ENCODE measurements at regions not wholly inside any gene's neighbourhood (a gene's known extent, or its start where the extent isn't known, plus 50 kb on each side); places are given as distances from the start of the nearest gene placed in this dataset.

DNA sequence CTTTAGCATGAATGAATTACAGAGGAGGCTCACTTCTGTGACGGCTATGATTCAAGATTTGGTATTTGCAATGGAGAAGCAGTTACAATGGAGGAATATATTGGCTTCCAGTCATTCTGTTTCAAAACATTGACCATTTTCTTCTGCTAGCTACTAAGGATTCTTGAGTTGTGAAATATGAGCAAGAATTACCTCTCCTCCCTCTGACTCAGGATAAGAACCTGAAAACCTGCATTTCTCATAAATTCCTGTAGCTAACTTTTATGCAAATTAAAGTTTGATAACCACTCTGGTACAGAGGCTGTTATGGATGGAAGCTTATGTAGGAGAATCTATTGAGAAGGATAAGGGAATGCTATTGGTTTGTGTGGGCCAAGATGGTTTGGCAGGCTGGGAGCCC is 84.1 kb upstream of the MYRIP start (continued):
- TF ChIP-seq, protein P1, sequence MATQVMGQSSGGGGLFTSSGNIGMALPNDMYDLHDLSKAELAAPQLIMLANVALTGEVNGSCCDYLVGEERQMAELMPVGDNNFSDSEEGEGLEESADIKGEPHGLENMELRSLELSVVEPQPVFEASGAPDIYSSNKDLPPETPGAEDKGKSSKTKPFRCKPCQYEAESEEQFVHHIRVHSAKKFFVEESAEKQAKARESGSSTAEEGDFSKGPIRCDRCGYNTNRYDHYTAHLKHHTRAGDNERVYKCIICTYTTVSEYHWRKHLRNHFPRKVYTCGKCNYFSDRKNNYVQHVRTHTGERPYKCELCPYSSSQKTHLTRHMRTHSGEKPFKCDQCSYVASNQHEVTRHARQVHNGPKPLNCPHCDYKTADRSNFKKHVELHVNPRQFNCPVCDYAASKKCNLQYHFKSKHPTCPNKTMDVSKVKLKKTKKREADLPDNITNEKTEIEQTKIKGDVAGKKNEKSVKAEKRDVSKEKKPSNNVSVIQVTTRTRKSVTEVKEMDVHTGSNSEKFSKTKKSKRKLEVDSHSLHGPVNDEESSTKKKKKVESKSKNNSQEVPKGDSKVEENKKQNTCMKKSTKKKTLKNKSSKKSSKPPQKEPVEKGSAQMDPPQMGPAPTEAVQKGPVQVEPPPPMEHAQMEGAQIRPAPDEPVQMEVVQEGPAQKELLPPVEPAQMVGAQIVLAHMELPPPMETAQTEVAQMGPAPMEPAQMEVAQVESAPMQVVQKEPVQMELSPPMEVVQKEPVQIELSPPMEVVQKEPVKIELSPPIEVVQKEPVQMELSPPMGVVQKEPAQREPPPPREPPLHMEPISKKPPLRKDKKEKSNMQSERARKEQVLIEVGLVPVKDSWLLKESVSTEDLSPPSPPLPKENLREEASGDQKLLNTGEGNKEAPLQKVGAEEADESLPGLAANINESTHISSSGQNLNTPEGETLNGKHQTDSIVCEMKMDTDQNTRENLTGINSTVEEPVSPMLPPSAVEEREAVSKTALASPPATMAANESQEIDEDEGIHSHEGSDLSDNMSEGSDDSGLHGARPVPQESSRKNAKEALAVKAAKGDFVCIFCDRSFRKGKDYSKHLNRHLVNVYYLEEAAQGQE (IDR thresholded peaks at IDR 0.05; ENCODE audit: unreplicated experiment) = no peak
- TF ChIP-seq NANOG (IDR thresholded peaks at IDR 0.05; ENCODE audit: borderline replicate concordance) (no peak), JUNB (IDR thresholded peaks at IDR 0.05; ENCODE audit: unreplicated experiment) (no peak)

DNA sequence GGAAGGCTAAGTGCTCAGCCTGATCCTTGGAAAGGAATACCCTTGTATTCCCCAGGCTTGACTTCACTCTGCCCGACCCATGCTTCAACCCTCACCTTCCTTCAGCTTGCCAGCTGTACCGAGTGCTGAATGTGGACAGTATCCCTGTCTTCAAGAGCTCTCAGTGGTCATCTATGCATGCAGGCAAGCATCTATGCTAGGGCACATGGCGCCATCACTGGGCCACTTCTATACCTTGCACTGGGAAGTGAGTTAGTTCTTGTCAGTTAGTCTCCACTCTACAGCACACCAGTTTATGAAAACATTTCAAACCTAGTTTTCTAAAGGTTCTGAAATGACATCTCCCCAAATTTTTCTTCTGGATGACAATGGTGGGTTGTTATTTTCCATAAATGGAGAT is 82.0 kb upstream of the MYRIP start:
- no peak overlapping the region for H3K4me3 ChIP-seq
- no peaks in the 10 kb centered on the region for H3K27me3 Mint-ChIP-seq (ENCODE audit: insufficient read depth, low read depth, poor library complexity)
- no peaks in the 10 kb centered on the region for H3K36me3 ChIP-seq (ENCODE audit: insufficient read depth)
- no peaks in the 10 kb centered on the region for H3K9me2 ChIP-seq (ENCODE audit: insufficient read depth)
- no peaks in the 10 kb centered on the region; the same call in 2 of the 3 replicates for H3K9me3 Mint-ChIP-seq
- H3K4me1 ChIP-seq (ENCODE audit: insufficient read depth) = no peaks in the 10 kb centered on the region
- no peaks in the 10 kb centered on the region for H3F3A ChIP-seq (replicated peaks; ENCODE audit: low read depth)
- no peak overlapping the region for H2AFZ ChIP-seq
- no peak overlapping the region for H3K27ac Mint-ChIP-seq
- peak; percentile 66 for DNase-seq (ENCODE audit: low spot score)
- peak; percentile 87 for ATAC-seq
- H3K4me2 ChIP-seq = no peak overlapping the region
- no peak overlapping the region for H3K4me3 Mint-ChIP-seq
- no peaks in the 10 kb centered on the region for H4K20me1 ChIP-seq (replicated peaks; ENCODE audit: insufficient read depth)
- no peaks in the 10 kb centered on the region for H3K4me1 Mint-ChIP-seq
- TF ChIP-seq, protein P2, sequence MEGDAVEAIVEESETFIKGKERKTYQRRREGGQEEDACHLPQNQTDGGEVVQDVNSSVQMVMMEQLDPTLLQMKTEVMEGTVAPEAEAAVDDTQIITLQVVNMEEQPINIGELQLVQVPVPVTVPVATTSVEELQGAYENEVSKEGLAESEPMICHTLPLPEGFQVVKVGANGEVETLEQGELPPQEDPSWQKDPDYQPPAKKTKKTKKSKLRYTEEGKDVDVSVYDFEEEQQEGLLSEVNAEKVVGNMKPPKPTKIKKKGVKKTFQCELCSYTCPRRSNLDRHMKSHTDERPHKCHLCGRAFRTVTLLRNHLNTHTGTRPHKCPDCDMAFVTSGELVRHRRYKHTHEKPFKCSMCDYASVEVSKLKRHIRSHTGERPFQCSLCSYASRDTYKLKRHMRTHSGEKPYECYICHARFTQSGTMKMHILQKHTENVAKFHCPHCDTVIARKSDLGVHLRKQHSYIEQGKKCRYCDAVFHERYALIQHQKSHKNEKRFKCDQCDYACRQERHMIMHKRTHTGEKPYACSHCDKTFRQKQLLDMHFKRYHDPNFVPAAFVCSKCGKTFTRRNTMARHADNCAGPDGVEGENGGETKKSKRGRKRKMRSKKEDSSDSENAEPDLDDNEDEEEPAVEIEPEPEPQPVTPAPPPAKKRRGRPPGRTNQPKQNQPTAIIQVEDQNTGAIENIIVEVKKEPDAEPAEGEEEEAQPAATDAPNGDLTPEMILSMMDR (conservative IDR thresholded peaks at IDR 0.05; ENCODE audit: low read depth in 2 of 2) = peak; percentile 54 to 83
- TF ChIP-seq JUNB (IDR thresholded peaks at IDR 0.05; ENCODE audit: unreplicated experiment) (no peak), EZH2 (IDR thresholded peaks at IDR 0.05; ENCODE audit: low read depth, unreplicated experiment) (no peak)
- TF ChIP-seq, protein P3, sequence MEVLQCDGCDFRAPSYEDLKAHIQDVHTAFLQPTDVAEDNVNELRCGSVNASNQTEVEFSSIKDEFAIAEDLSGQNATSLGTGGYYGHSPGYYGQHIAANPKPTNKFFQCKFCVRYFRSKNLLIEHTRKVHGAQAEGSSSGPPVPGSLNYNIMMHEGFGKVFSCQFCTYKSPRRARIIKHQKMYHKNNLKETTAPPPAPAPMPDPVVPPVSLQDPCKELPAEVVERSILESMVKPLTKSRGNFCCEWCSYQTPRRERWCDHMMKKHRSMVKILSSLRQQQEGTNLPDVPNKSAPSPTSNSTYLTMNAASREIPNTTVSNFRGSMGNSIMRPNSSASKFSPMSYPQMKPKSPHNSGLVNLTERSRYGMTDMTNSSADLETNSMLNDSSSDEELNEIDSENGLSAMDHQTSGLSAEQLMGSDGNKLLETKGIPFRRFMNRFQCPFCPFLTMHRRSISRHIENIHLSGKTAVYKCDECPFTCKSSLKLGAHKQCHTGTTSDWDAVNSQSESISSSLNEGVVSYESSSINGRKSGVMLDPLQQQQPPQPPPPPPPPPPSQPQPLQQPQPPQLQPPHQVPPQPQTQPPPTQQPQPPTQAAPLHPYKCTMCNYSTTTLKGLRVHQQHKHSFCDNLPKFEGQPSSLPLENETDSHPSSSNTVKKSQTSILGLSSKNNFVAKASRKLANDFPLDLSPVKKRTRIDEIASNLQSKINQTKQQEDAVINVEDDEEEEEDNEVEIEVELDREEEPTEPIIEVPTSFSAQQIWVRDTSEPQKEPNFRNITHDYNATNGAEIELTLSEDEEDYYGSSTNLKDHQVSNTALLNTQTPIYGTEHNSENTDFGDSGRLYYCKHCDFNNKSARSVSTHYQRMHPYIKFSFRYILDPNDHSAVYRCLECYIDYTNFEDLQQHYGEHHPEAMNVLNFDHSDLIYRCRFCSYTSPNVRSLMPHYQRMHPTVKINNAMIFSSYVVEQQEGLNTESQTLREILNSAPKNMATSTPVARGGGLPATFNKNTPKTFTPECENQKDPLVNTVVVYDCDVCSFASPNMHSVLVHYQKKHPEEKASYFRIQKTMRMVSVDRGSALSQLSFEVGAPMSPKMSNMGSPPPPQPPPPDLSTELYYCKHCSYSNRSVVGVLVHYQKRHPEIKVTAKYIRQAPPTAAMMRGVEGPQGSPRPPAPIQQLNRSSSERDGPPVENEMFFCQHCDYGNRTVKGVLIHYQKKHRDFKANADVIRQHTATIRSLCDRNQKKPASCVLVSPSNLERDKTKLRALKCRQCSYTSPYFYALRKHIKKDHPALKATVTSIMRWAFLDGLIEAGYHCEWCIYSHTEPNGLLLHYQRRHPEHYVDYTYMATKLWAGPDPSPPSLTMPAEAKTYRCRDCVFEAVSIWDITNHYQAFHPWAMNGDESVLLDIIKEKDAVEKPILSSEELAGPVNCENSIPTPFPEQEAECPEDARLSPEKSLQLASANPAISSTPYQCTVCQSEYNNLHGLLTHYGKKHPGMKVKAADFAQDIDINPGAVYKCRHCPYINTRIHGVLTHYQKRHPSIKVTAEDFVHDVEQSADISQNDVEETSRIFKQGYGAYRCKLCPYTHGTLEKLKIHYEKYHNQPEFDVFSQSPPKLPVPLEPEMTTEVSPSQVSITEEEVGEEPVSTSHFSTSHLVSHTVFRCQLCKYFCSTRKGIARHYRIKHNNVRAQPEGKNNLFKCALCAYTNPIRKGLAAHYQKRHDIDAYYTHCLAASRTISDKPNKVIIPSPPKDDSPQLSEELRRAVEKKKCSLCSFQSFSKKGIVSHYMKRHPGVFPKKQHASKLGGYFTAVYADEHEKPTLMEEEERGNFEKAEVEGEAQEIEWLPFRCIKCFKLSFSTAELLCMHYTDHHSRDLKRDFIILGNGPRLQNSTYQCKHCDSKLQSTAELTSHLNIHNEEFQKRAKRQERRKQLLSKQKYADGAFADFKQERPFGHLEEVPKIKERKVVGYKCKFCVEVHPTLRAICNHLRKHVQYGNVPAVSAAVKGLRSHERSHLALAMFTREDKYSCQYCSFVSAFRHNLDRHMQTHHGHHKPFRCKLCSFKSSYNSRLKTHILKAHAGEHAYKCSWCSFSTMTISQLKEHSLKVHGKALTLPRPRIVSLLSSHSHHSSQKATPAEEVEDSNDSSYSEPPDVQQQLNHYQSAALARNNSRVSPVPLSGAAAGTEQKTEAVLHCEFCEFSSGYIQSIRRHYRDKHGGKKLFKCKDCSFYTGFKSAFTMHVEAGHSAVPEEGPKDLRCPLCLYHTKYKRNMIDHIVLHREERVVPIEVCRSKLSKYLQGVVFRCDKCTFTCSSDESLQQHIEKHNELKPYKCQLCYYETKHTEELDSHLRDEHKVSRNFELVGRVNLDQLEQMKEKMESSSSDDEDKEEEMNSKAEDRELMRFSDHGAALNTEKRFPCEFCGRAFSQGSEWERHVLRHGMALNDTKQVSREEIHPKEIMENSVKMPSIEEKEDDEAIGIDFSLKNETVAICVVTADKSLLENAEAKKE (CRISPR knock-in tag; IDR thresholded peaks at IDR 0.05) = no peak
- TF ChIP-seq, protein P4, sequence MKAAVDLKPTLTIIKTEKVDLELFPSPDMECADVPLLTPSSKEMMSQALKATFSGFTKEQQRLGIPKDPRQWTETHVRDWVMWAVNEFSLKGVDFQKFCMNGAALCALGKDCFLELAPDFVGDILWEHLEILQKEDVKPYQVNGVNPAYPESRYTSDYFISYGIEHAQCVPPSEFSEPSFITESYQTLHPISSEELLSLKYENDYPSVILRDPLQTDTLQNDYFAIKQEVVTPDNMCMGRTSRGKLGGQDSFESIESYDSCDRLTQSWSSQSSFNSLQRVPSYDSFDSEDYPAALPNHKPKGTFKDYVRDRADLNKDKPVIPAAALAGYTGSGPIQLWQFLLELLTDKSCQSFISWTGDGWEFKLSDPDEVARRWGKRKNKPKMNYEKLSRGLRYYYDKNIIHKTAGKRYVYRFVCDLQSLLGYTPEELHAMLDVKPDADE (IDR thresholded peaks at IDR 0.05) = no peak
- no peaks in the 10 kb centered on the region for H3K27me3 ChIP-seq (ENCODE audit: insufficient read depth)
- no peaks in the 10 kb centered on the region for H3K36me3 Mint-ChIP-seq (ENCODE audit: low read depth)
- H3K79me2 ChIP-seq (replicated peaks; ENCODE audit: insufficient read depth) = no peaks in the 10 kb centered on the region
- no peak overlapping the region for H3K27ac ChIP-seq (ENCODE audit: low read depth)

Data from GM23338 (cell line).